ENCODE measurements at regions not wholly inside any gene's neighbourhood (a gene's known extent, or its start where the extent isn't known, plus 50 kb on each side); places are given as distances from the start of the nearest gene placed in this dataset.
"Not testable (repeated sequence)": the region's sequence is repeated elsewhere in the genome, so short reads cannot be mapped to it uniquely, and the experiment has no call there.

DNA sequence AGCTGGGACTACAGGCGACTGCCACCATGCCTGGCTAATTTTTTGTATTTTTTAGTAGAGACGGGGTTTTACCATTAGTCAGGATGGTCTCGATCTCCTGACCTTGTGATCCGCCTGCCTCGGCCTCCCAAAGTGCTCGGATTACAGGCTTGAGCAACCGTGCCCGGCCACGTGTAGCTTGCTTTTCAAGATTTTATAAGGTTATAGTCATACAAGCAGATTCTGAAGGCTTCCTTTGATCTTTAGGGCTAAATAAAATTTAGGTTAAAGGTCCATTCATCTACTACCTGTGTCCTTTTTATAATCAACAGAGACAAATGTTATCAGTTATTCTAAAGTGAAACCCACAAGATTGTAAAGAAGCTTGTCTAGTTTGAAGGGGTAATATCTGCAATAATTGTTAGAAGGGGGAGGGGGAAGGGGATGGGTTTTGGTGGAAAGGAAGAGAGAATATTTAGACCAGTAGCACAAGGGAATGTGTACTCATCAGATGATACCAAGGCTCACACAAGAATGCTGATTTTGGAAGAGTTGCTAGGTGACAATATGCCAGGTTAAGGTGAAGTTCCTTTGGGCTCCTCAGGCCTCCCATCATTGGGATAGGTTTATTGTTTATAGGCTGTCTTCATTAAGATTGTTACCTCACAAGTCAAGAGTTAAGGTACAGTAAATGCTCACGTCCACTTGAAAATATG, 284.7 kb downstream of the ALDH8A1 start:
- no peak for DNase-seq

GRCh38 chr6:134663800-134664535, 285.9 kb downstream of the ALDH8A1 start:
- DNase-seq = no peak

- DNase-seq = no peak
Observed at GRCh38 chr6:134663356-134663755, 286.5 kb downstream of the ALDH8A1 start.

DNA sequence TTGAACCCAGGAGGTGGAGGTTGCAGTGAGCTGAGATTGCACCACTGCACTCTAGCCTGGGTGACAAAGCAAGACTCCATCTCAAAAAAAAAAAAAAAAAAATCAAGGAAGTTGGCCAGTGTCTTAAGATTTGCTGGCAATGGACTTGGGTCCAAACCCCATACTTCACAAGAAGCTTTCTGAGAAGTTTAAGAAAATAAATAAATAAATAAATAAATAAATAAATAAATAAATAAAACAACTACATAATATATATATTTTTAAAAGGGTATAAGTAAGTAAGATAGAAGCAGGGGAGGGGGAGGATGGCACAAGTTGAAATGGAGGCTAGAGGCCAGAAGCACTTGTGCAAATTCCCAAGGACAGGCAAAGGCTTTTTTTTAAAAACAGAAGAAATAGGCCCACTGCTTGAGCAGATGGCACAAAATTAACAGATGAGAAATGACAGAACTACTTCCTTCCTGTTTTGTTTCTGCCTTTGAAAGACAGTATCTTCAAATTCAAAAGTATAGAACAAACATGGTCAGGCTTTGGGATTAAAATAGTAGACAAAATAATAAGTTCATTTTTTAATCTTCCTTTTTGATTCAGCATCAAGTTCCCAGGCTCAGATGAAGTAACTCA, 287.7 kb downstream of the ALDH8A1 start:
- DNase-seq = no peak

DNA sequence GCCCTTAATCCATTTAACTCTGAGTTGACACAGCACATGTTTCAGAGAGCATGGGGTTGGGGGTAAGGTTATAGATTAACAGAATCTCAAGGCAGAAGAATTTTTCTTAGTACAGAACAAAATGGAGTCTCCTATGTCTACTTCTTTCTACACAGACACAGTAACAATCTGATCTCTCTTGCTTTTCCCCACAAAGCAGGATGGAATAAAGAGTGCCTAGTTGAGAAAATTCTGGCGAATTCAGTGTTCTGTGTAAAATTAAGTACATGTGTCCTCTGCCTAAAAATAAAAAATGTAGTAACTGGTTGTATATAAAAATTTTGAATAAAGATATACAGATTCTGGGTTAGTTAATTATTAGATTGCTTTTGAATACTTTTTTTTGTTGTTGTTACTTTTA, 290.0 kb downstream of the ALDH8A1 start:
- DNase-seq = not testable (repeated sequence)

DNA sequence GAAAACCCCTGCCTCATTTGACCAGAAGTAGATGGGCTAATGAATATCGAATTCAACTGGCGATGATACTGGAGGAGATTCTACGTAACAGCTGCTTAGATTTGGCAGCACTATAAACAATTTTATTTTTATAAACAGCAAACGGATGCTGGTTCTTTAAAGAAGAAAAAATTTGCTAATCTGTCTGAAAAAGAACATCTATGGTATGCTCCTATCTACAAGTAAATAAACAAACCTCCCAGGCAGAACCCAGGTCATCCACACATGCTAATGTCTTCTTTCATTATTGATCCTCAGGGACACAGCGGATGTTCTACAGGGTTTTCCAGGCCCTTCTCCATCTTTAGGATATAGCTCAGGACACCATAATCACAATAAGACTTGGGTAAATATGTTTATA, 291.3 kb downstream of the ALDH8A1 start:
- no peak for DNase-seq

DNA sequence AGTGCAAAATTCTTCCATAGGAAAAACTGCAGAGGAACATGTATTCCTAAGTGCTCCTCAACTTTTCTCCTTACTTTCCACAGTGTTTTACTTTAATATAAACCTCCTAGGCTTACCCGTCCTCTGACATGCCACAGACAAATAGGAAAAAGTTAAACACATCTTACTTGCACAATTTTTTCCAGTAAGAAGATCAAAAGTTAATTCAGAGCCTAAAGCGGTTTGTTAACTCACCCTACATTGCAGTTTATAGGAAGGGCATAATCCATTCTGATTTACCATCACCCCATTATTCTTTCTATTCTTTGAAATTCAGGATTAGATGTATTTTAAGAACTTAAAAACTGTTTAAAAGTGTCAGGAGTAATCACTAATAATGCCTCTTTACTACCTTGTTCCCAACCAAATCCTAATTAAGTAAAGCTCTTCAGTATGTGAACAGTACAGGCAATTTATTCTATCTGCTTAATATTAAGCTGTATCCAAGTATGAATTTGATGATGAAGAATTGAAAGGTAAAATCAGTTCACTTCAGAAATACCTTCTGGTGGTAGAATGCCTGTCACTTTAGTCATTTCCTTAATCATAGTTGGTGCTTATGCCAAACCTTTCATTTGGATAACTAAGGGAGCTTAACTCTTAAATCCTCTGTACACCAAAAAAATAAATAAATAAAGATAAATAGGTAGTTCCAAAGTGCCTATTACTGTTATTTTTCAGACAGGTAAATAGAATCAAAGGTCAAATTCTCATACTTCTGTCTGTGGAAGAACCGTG, 292.0 kb downstream of the ALDH8A1 start:
- DNase-seq = no peak

DNA sequence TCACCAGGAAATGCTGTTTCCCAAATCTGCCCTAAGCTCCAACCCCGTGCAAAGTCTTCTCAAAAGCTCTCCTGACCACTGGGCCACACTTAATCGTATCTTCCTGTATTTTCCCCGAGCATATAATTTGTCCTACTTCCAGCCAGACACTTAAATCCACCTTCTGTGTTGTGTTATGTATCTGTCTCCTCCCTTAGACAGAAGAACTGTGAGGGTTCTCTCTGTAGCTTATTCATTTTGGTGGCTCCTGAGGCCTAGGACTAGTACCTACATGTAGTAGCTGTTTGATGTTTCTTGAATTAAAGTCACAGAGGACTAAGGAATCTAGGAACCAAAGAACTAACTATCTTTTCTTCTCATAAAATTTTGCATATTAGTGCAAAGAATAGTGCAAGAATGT, 292.6 kb downstream of the ALDH8A1 start:
- no peak for DNase-seq

GRCh38 chr6:134654751-134655150, 295.1 kb downstream of the ALDH8A1 start:
- DNase-seq = no peak

GRCh38 chr6:134651519-134651918, 298.4 kb downstream of the ALDH8A1 start:
- no peak for DNase-seq

GRCh38 chr6:134647861-134648260, 302.0 kb downstream of the ALDH8A1 start:
- no peak for DNase-seq

DNA sequence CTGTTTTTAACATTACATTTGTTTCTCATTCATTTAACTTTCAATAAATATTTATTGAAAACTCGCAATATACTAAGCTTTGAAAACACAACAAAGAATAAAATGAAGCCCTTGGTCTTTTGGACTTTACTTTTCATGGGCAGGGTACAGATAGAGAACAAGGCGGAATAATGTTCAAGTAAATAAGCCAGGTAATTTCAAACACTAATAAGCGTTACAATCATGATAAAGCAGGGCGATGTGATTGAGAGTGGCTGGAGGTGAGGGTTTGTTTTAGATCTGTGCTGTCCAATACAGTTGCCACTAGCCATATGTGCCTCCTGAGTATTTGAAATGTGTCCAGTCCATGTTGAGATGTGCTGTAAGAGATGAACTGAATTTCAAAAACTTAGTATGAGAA, 307.1 kb downstream of the ALDH8A1 start:
- DNase-seq = no peak

- no peak for DNase-seq
Observed at GRCh38 chr6:134642279-134642678, 307.6 kb downstream of the ALDH8A1 start.

GRCh38 chr6:134640975-134641429, 308.9 kb downstream of the ALDH8A1 start:
- DNase-seq = peak; percentile 66

- no peak for DNase-seq
Observed at GRCh38 chr6:134640229-134640628, 309.7 kb downstream of the ALDH8A1 start.

DNA sequence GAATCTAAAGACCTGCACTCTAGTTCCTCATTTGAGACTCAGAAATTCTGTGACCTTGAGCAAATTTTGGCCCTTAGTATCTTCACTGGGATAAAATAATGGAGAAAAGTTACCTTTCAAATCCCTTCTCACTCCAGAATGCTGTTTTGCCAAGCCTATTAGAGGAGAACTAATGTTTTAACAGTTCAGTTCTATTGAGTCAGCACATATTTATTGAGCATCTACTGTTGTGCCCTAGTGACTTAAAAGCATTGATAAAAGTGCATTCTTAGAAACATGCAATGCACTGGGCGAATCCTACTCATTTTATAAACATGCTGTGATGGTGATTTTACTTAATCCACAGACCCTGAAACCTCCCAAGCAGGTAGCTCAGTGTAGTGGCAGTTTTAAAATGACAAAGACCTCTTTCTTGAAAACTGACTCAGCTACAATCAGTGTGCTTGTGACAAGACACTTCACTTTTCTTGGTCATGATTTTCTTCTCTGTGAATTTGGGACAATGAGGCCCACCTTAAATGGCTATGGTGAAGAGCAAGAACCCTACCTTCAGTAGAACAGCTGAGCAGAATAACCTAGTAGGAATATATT, 312.0 kb downstream of the ALDH8A1 start:
- no peak for DNase-seq

DNA sequence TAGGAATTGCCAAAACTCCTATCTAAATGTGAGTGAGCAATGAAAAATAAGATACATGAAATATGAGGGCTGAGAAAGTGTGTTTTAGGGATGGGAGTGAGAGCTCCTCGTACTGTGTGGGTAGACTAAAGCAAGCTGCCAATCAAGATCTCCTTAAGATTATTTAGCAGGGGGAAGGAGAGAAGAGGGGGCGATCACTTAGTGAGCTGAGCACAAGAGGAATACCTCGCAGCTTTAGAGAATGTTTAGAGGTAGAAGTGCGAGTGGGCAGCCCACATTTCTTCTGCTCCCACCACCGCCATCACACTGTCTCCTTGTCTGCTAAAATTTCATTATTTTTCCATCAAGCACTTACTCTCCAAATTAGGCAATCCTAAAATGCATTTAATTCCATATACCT, 312.6 kb downstream of the ALDH8A1 start:
- no peak for DNase-seq

- no peak for DNase-seq
Observed at GRCh38 chr6:134636186-134636799, 313.6 kb downstream of the ALDH8A1 start.

GRCh38 chr6:134634966-134635365, 314.9 kb downstream of the ALDH8A1 start:
- no peak for DNase-seq

DNA sequence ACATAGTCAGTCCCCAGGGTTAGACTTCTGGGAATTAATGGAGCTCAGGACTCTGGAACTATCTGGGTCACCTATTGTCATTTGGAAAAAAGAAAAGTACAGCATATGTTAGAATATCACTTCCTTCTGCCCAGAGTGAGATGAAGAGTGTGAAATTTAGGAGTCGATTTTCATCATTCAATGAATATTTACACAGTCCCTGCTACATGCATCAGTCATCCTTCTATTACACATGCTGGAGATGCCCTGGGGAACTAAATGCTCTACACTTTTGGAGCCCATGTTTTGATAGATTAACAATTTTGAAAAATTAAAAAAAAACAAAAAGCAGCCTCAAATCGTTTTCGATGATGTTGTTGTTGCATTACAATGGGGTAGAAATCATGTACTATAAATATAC, 315.4 kb downstream of the ALDH8A1 start:
- no peak for DNase-seq

DNA sequence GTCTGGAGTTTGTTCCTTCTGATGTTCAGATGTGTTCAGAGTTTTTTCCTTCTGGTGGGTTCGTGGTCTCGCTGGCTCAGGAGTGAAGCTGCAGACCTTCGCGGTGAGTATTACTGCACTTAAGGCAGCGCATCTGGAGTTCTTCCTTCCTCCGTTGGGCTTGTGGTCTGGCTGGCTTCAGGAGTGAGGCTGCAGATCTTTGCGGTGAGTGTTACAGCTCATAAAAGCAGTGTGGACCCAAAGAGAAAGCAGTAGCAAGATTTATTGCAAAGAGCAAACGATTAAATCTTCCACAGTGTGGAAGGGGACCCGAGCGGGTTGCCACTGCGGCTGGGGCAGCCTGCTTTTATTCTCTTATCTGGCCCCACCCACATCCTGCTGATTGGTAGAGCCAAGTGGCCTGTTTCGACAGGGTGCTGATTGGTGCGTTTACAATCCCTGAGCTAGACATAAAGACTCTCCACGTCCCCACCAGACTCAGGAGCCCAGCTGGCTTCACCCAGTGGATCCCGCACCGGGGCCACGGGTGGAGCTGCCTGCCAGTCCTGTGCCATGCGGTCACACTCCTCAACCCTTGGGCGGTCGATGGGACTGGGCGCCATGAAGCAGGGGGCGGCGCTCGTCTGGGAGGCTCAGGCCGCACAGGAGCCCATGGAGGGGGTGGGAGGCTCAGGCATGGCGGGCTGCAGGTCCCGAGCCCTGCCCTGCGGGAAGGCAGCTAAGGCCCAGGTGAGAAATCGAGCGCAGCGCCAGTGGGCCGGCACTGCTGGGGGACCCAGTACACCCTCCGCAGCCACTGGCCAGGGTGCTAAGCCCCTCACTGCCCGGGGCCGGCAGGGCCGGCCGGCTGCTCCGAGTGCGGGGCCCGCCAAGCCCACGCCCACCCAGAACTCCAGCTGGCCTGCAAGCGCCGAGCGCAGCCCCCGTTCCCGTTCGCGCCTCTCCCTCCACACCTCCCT, 315.3 kb upstream of the SGK1 start:
- DNase-seq = not testable (repeated sequence)

All from NCI-H774 (cell line).